Neural cell (in vitro differentiated cells): ENCODE measurements at regions not wholly inside any gene's neighbourhood (a gene's known extent, or its start where the extent isn't known, plus 50 kb on each side); places are given as distances from the start of the nearest gene placed in this dataset.

Experiments
- CTCF ChIP-seq: fragments of 450-650 bp; IDR thresholded peaks from 2 replicates; pipeline ENCODE4 v1.5.1; 2014; ENCODE audit warnings: antibody characterized with exemption, mild to moderate bottlenecking, moderate library complexity; ENCODE audit not compliant: poor library complexity, severe bottlenecking
- EP300 ChIP-seq: fragments of 450-650 bp; conservative IDR thresholded peaks from 2 replicates; pipeline ENCODE4 v1.6.1; 2014; ENCODE audit warnings: antibody characterized with exemption, mild to moderate bottlenecking, moderate library complexity; ENCODE audit not compliant: poor library complexity, severe bottlenecking
- EZH2 ChIP-seq: fragments of 200-600, 300-800 bp; shearing (Covaris generic), sonication (generic); IDR thresholded peaks from 2 replicates; pipeline ENCODE4 v1.6.1; 2014; ENCODE audit warnings: antibody characterized with exemption, low read length, borderline replicate concordance, mild to moderate bottlenecking; ENCODE audit not compliant: insufficient read depth, poor library complexity, severe bottlenecking
- MXI1 ChIP-seq: fragments of 450-650 bp; conservative IDR thresholded peaks from 2 replicates; pipeline ENCODE4 v1.6.1; 2014; ENCODE audit warnings: antibody characterized with exemption, mild to moderate bottlenecking; ENCODE audit not compliant: poor library complexity, severe bottlenecking
- POLR2AphosphoS5 ChIP-seq: IDR thresholded peaks from 2 replicates; pipeline ENCODE4 v1.6.1; 2012
- RAD21 ChIP-seq: fragments of 450-650 bp; conservative IDR thresholded peaks from 2 replicates; pipeline ENCODE4 v1.6.1; 2014; ENCODE audit warnings: antibody characterized with exemption, mild to moderate bottlenecking, moderate library complexity
- SMC3 ChIP-seq: fragments of 450-650 bp; conservative IDR thresholded peaks from 2 replicates; pipeline ENCODE4 v1.6.1; 2014; ENCODE audit warnings: antibody characterized with exemption, mild to moderate bottlenecking, moderate library complexity; ENCODE audit not compliant: poor library complexity
- TAF1 ChIP-seq: IDR thresholded peaks from 2 replicates; pipeline ENCODE4 v1.6.1; 2012; ENCODE audit warnings: low read depth
- TF ChIP-seq, protein P1 (sequence below): IDR thresholded peaks from 2 replicates; pipeline ENCODE4 v1.6.1; 2012; ENCODE audit warnings: borderline replicate concordance

- TF ChIP-seq TAF1: no peak
- no peak for TF ChIP-seq SMC3
- no peak for TF ChIP-seq CTCF
- no peak for TF ChIP-seq RAD21
- TF ChIP-seq MXI1: no peak
- no peak for TF ChIP-seq EZH2
- TF ChIP-seq POLR2AphosphoS5: no peak
- TF ChIP-seq EP300: no peak
- TF ChIP-seq, protein P1, sequence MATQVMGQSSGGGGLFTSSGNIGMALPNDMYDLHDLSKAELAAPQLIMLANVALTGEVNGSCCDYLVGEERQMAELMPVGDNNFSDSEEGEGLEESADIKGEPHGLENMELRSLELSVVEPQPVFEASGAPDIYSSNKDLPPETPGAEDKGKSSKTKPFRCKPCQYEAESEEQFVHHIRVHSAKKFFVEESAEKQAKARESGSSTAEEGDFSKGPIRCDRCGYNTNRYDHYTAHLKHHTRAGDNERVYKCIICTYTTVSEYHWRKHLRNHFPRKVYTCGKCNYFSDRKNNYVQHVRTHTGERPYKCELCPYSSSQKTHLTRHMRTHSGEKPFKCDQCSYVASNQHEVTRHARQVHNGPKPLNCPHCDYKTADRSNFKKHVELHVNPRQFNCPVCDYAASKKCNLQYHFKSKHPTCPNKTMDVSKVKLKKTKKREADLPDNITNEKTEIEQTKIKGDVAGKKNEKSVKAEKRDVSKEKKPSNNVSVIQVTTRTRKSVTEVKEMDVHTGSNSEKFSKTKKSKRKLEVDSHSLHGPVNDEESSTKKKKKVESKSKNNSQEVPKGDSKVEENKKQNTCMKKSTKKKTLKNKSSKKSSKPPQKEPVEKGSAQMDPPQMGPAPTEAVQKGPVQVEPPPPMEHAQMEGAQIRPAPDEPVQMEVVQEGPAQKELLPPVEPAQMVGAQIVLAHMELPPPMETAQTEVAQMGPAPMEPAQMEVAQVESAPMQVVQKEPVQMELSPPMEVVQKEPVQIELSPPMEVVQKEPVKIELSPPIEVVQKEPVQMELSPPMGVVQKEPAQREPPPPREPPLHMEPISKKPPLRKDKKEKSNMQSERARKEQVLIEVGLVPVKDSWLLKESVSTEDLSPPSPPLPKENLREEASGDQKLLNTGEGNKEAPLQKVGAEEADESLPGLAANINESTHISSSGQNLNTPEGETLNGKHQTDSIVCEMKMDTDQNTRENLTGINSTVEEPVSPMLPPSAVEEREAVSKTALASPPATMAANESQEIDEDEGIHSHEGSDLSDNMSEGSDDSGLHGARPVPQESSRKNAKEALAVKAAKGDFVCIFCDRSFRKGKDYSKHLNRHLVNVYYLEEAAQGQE: no peak
Measured at GRCh38 chr4:25986807-25987206, 72.8 kb downstream of the SMIM20 start.
